CD4-positive, alpha-beta T cell (primary cell): ENCODE measurements at regions not wholly inside any gene's neighbourhood (a gene's known extent, or its start where the extent isn't known, plus 50 kb on each side); places are given as distances from the start of the nearest gene placed in this dataset.

ENCODE experiments used
- ATAC-seq: fragments of 200-7000 bp; cut with Tn5 transposase; one replicate; pipeline ENCODE4 v1.10.0; 2022; ENCODE audit warnings: mild to moderate bottlenecking; ENCODE audit not compliant: poor library complexity
- CTCF ChIA-PET: fragments of 350-600 bp; sonication (Branson Sonifier 250); formaldehyde crosslinking; loops from one replicate; lab custom pipeline; 2021; ENCODE audit warnings: antibody characterized with exemption, inconsistent platforms; lab: Charles Lee
- POLR2A ChIA-PET: fragments of 350-600 bp; sonication (Branson Sonifier 250); formaldehyde crosslinking; loops from one replicate; lab custom pipeline; 2021; ENCODE audit warnings: antibody characterized with exemption, inconsistent platforms; lab: Charles Lee
- DNase-seq, 14 experiments: peaks; one replicate each; pipeline ENCODE4 v3.0.0-alpha.2; 2013 to 2020; ENCODE audit warnings: mixed read lengths in 2 of 14
- H3K27ac ChIP-seq, 2 donors: one replicate each; pipeline versions ENCODE4 v1.5.1 to v1.7.0; 2013; ENCODE audit warnings: low read length in 2 of 2, low read depth in 1 of 2, mild to moderate bottlenecking in 1 of 2
- H3K27me3 ChIP-seq, 2 experiments: 1 replicate in 1 of 2; 2 replicates in 1 of 2; pipeline versions ENCODE4 v1.6.1 to v1.7.0; 2013; ENCODE audit warnings: low read length in 2 of 2, control low read depth in 1 of 2, mild to moderate bottlenecking in 1 of 2, moderate library complexity in 1 of 2; ENCODE audit not compliant: insufficient read depth in 2 of 2, control insufficient read depth in 1 of 2
- H3K36me3 ChIP-seq: one replicate; pipeline ENCODE4 v1.6.1; 2013; ENCODE audit warnings: low read length, control low read depth; ENCODE audit not compliant: insufficient read depth
- H3K4me1 ChIP-seq: one replicate; pipeline ENCODE4 v1.6.1; 2013; ENCODE audit warnings: low read length, control low read depth; ENCODE audit not compliant: insufficient read depth
- H3K4me3 ChIP-seq: one replicate; pipeline ENCODE4 v1.5.1; 2013; ENCODE audit warnings: mild to moderate bottlenecking, low read length, moderate library complexity
- H3K9me3 ChIP-seq, 2 experiments: 1 replicate in 1 of 2; 2 replicates in 1 of 2; pipeline versions ENCODE4 v1.6.1 to v1.7.0; 2013; ENCODE audit warnings: low read length in 2 of 2, mild to moderate bottlenecking in 2 of 2, control low read depth in 1 of 2, moderate library complexity in 1 of 2; ENCODE audit not compliant: control insufficient read depth in 1 of 2, insufficient read depth in 1 of 2
- H3K27ac Mint-ChIP-seq: one replicate; pipeline ENCODE4 v1.8.0; 2020; ENCODE audit warnings: mixed read lengths
- H3K27me3 Mint-ChIP-seq: one replicate; pipeline ENCODE4 v1.8.0; 2021; ENCODE audit warnings: mixed read lengths
- H3K36me3 Mint-ChIP-seq: one replicate; pipeline ENCODE4 v1.8.0; 2021; ENCODE audit warnings: low read depth, mixed read lengths
- H3K4me1 Mint-ChIP-seq: one replicate; pipeline ENCODE4 v1.8.0; 2021; ENCODE audit warnings: low read depth, mixed read lengths
- H3K4me3 Mint-ChIP-seq: one replicate; pipeline ENCODE4 v1.8.0; 2020; ENCODE audit warnings: mild to moderate bottlenecking, mixed read lengths
- H3K9me3 Mint-ChIP-seq: one replicate; pipeline ENCODE4 v1.8.0; 2020; ENCODE audit warnings: mixed read lengths
- intact Hi-C, 2 experiments: fragments of 100-400 bp; cut with DNase I in 1 of 2; cut with micrococcal nuclease in 1 of 2; formaldehyde crosslinking; loops; one replicate each; pipeline versions ENCODE4 v1.15.1 to v1.9.0; 2023 to 2025; cut with DNase I, micrococcal nuclease
- TF ChIP-seq, protein P1 (sequence below): fragments of 200-600 bp; IDR thresholded peaks from one replicate; pipeline ENCODE4 v1.8.0; 2022; ENCODE audit warnings: antibody characterized with exemption, mild to moderate bottlenecking

DNA sequence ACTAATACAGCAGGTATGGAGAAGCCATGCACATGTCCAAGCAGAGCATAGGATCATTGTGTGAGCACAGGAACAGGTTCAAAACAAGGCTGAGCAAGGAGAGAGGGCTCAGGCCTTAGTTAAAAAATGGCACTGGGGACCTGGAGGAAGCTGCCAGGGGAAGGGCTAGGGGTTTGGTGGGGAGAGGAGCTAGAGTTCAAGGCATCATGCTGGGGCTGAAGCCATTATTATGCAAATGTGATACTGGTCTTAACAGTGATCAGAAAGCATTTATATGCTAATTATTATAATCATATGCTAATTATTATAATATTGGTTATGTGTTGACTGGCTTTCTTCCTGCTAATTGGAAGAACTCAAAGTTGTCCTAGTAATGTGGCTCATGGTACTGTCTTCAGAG, 546.0 kb upstream of the CFAP20DC start:
- no peaks in the 10 kb centered on the region for H3K4me1 Mint-ChIP-seq

GRCh38 chr3:59593380-59593779, 543.6 kb upstream of the CFAP20DC start:
- POLR2A ChIA-PET = no interaction called here
- H3K27ac Mint-ChIP-seq = no peak overlapping the region
- CTCF ChIA-PET = no interaction called here

More for the DNA sequence above, 546.0 kb upstream of the CFAP20DC start:
- no peaks in the 10 kb centered on the region for H3K9me3 ChIP-seq
- no peaks in the 10 kb centered on the region for H3K36me3 Mint-ChIP-seq
- TF ChIP-seq, protein P1, sequence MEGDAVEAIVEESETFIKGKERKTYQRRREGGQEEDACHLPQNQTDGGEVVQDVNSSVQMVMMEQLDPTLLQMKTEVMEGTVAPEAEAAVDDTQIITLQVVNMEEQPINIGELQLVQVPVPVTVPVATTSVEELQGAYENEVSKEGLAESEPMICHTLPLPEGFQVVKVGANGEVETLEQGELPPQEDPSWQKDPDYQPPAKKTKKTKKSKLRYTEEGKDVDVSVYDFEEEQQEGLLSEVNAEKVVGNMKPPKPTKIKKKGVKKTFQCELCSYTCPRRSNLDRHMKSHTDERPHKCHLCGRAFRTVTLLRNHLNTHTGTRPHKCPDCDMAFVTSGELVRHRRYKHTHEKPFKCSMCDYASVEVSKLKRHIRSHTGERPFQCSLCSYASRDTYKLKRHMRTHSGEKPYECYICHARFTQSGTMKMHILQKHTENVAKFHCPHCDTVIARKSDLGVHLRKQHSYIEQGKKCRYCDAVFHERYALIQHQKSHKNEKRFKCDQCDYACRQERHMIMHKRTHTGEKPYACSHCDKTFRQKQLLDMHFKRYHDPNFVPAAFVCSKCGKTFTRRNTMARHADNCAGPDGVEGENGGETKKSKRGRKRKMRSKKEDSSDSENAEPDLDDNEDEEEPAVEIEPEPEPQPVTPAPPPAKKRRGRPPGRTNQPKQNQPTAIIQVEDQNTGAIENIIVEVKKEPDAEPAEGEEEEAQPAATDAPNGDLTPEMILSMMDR = no peak
- H3K27ac ChIP-seq = no peak overlapping the region
- H3K4me3 Mint-ChIP-seq = no peak overlapping the region
- H3K27me3 ChIP-seq = no peaks in the 10 kb centered on the region
- ChIA-PET POLR2A (no interaction called here), CTCF (no interaction called here)
- ATAC-seq (no peak), DNase-seq (no peak)
- H3K9me3 Mint-ChIP-seq = peaks cover 3% of the 10 kb centered on the region
- H3K36me3 ChIP-seq = no peaks in the 10 kb centered on the region
- no peak overlapping the region for H3K27ac Mint-ChIP-seq
- H3K4me3 ChIP-seq = no peak overlapping the region
- H3K27me3 Mint-ChIP-seq = no peaks in the 10 kb centered on the region
- intact Hi-C loops = no loop called here
- H3K4me1 ChIP-seq = no peaks in the 10 kb centered on the region

GRCh38 chr3:59580996-59581395, 531.2 kb upstream of the CFAP20DC start:
- H3K36me3 ChIP-seq = no peaks in the 10 kb centered on the region
- Mint-ChIP-seq H3K36me3 (no peaks in the 10 kb centered on the region), H3K4me3 (no peak overlapping the region), H3K27ac (no peak overlapping the region), H3K9me3 (peaks cover 3% of the 10 kb centered on the region), H3K4me1 (peaks cover 4% of the 10 kb centered on the region), H3K27me3 (no peaks in the 10 kb centered on the region)
- ATAC-seq = no peak
- no peak overlapping the region for H3K4me3 ChIP-seq
- DNase-seq = no peak
- CTCF ChIA-PET = no interaction called here
- intact Hi-C loops = no loop called here
- H3K27ac ChIP-seq = no peak overlapping the region
- no peaks in the 10 kb centered on the region for H3K4me1 ChIP-seq
- TF ChIP-seq, protein P1 = no peak
- POLR2A ChIA-PET = no interaction called here
- H3K27me3 ChIP-seq = no peaks in the 10 kb centered on the region
- H3K9me3 ChIP-seq = peaks cover 0 to 1% of the 10 kb centered on the region in 2 experiments

More at GRCh38 chr3:59593380-59593779, 543.6 kb upstream of the CFAP20DC start:
- no peaks in the 10 kb centered on the region for H3K9me3 ChIP-seq
- no peak overlapping the region for H3K4me3 Mint-ChIP-seq
- H3K27ac ChIP-seq = no peak overlapping the region
- intact Hi-C loops = no loop called here
- H3K4me1 ChIP-seq = no peaks in the 10 kb centered on the region
- H3K27me3 Mint-ChIP-seq = no peaks in the 10 kb centered on the region
- ATAC-seq (no peak), DNase-seq (no peak)
- H3K4me3 ChIP-seq = no peak overlapping the region
- H3K36me3 ChIP-seq = no peaks in the 10 kb centered on the region
- peaks cover 3% of the 10 kb centered on the region for H3K9me3 Mint-ChIP-seq
- no peaks in the 10 kb centered on the region for H3K4me1 Mint-ChIP-seq
- no peaks in the 10 kb centered on the region for H3K36me3 Mint-ChIP-seq
- TF ChIP-seq, protein P1 = no peak
- no peaks in the 10 kb centered on the region for H3K27me3 ChIP-seq
